GM21381 (cell line): ENCODE measurements at regions not wholly inside any gene's neighbourhood (a gene's known extent, or its start where the extent isn't known, plus 50 kb on each side); places are given as distances from the start of the nearest gene placed in this dataset.

Experiments used
- ATAC-seq: cut with Tn5 transposase; IDR thresholded peaks from one replicate; pipeline ENCODE4 v1.9.1; 2021; ENCODE audit warnings: mild to moderate bottlenecking, moderate library complexity; ENCODE audit not compliant: unreplicated experiment

- no peak for ATAC-seq
Measured at GRCh38 chr6:139628270-139628669, 253.8 kb upstream of the CITED2 start.

DNA sequence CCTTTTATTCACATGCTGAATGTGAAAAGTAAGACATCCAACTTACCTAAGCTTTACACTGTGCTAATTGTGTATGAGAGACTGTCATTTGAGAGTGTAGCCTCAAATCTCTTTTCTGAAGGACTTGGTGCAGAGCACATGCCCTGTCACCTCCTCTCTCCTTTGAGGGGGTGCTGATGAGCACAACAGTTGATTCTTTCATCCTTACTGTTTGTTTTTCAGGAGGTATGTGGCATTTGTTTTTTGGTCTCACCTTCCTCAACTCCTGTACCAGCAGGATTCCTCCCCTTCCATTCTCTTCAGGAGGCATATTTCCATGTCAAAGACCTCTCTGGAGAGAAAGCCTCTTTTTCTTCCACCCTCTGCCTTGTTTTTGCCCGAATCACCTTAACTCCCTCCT, 252.6 kb upstream of the CITED2 start:
- no peak for ATAC-seq

DNA sequence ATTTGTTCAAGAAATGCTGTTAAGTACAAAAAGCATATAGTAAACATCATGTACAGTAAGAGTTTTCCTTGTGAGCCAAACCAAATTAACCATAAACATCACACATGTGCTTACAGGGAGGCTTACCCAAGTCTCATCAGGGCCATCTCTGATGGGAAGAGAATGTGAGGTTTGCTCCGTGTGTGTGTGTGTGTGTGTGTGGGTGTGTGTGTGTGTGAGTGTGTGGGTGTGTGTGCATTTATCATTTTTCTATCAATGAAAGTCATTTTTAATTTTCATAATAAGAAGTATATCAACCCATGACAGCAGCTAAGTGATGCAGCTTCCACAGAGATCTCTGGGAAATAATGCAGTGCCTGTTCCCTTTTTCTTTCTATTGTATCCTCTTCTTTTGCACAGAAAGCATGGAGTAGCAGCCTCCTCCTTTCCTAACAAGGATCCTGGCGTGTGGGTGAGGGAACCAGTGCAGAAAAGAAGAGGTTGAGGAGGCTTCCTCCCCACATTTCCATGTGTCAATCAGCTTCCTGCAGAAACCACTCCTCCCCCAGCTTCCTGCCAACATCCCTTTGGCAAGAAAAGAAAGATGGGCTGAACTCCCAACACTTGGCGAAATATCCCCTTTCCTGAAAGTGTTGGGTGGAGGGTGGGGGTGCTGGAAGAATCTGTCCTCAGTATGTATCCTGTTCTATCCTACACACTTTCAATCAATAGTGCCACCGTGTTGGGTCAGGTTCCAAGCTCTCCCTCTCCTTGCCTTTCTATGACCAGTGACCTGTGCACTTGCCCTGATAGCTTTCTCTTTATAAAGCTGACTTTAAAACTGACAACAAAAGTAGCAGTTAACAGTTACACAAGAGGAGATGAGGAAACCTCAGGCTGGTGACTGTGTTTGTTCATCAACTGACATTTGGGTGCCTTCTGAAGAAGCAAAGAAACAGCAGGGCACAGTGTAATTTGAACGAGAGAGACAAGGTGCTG, 251.8 kb upstream of the CITED2 start:
- ATAC-seq: no peak

- no peak for ATAC-seq
Measured at GRCh38 chr6:139625081-139625939, 250.9 kb upstream of the CITED2 start.

GRCh38 chr6:139623372-139623771, 248.9 kb upstream of the CITED2 start:
- no peak for ATAC-seq

- no peak for ATAC-seq
Measured at GRCh38 chr6:139613496-139613895, 239.0 kb upstream of the CITED2 start.

- no peak for ATAC-seq
Measured at GRCh38 chr6:139612135-139612465, 237.7 kb upstream of the CITED2 start.

DNA sequence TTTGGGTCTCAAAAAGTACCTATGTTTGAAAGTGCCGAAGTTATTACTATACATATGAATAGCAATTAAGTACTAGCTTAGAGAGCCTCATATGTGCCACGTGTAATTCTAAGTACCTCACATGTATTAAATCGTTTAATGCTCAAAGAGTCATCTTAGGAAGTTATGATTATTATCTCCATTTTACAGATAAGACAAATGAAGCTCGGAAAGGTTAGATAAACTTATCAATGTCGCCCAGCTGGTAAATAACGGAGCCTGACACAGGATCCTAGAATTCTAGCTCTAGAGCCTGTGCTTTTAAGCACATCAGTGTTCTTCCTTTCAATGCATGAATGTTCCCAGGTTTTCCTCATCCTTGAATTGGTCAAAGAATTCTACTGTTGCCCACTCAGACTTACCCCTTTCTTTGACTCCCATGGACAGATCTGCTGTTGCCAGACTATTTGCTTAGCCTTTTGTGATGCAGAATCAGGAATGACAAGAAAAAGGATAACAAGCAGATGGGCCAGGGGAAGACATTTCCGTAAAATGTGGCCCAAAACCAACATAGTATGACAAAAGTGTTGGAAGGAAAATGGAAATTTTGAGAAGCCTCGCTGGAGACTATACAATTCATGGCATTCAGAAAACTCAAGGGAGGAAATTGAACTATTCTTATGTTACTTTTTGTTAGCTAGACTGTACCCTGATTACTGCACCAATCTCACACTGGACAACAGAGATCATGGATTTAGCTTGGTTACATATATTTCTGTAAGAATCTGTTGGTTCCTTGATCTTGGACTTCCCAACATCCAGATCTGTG, 237.1 kb upstream of the CITED2 start:
- ATAC-seq: no peak

GRCh38 chr6:139608466-139609261, 234.2 kb upstream of the CITED2 start:
- ATAC-seq: no peak

- no peak for ATAC-seq
Measured at GRCh38 chr6:139605350-139605749, 230.9 kb upstream of the CITED2 start.

DNA sequence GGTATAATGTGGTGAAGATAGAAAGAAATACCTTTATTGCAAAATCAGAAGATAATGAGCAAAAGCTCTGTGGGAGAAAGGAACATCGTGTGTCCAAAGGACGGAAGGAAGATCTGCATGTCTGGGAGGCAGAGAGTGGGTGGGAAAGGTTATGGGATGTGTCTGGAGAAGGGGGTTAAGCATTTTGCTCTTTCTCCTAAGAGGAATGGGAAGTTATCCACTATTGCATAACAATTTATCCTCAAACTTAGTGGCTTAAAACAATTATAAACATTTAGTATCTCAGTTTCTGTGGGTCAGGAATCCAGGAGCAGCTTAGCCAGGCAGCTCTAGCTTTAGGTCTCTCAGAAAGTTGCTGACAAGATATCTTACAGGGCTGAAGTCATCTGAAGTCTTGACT, 229.1 kb upstream of the CITED2 start:
- ATAC-seq: no peak

- ATAC-seq: no peak
Measured at GRCh38 chr6:139602577-139602976, 228.1 kb upstream of the CITED2 start.

GRCh38 chr6:139600919-139601475, 226.5 kb upstream of the CITED2 start:
- peak; percentile 96 for ATAC-seq

- ATAC-seq: no peak
Measured at GRCh38 chr6:139600343-139600742, 225.9 kb upstream of the CITED2 start.

DNA sequence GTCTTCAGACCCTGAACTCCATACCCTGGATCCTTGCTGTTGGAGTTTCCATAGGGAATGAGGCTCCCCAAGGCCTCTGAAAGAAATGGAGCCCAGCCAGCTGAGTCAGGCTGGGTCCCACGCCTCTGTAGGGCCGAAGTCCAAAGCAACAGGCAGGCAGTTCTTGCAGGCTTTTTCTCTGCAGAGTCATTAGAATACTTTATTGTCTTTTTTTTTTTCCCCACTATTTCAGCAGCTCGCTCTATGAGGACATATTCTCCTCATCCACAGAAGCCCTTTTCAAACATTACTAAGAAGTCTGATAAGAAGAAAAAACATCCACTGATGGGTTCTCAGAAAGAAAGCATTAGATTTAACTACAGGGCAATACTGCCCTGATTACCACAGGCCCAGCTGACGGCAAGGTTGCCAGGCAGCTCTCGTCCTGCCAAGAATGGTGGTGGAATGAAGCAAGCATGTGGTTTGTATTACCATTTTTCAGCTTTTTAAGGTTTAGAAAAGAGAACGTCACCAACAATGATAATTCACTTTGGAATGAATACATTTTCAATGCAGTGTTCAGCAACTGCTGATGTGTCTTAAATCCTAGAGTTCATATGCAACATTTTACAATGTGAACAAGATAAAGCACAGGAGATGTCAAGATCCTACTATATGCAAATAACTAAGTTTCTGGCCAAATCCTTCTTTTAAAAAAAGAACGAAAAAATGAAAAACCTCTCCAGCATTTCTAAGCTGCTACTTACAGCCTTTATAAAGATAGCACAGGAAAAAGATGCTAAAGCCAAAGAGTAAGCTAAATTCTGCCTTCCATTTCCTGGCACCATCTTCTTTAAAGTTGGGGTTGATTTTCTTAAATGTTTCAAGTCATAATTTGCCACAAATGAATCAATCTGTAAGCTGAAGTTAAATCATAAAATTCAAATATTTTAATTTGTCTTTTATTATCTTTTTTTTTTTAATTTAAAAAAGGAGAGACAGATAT, 223.6 kb upstream of the CITED2 start:
- ATAC-seq: no peak

DNA sequence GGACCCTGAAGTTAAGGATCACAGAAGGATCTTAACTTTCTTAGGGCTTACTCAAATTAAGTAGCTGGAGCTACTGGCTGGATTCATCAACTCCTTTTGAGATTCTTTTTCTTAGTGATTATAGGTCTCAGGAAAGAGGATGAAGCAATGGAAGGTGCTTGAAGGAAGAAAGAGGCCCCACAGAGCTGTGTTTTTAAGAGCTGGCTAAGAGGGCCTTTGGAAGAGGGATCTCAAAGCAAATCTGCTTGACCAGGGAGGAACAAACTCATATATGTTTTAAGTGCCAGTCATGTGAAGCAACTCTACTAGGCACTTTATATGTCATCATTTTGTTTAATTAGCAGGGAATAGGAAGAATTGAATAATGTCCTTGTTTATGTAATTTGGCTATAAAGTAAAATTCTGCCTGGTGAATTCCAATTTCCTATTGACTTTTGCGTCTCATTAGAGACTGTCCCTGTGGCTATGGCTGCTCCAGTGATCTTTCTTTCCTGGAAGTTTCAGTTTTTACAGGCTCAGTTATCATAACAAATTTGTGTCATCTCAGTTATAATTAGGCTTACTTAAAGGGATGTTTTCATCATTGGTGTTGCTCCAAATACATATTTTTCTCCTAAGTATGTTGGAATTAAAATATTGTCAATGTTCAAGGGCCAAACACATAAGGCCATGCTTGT, 222.8 kb upstream of the CITED2 start:
- no peak for ATAC-seq

- ATAC-seq: no peak
Measured at GRCh38 chr6:139595183-139595582, 220.7 kb upstream of the CITED2 start.

- no peak for ATAC-seq
Measured at GRCh38 chr6:139594333-139594965, 220.0 kb upstream of the CITED2 start.
